GM19240 (cell line): ENCODE measurements at regions not wholly inside any gene's neighbourhood (a gene's known extent, or its start where the extent isn't known, plus 50 kb on each side); places are given as distances from the start of the nearest gene placed in this dataset.

Source experiments
- DNase-seq: peaks from one replicate; pipeline ENCODE4 v3.0.0; 2011; ENCODE audit warnings: low spot score; ENCODE audit not compliant: insufficient read length

DNA sequence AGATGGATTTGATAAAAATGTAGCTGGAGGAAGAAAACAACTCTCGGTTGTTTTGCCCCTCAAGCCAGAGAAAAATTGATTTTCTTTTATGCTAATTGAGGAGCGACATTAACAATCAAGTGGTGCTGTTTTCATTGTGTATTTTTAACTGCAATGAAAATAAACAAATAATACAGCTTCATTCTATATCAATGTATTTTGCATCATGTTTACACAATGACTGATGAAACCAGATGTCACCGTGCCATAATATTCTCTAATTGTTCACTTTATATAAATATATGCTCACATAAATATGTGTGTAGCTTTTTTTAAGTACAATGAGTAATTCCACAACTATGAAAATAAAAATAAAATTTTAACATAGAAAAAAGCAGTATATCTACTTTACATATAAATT is 139.0 kb upstream of the PRDM9 start:
- DNase-seq, result no peak

DNA sequence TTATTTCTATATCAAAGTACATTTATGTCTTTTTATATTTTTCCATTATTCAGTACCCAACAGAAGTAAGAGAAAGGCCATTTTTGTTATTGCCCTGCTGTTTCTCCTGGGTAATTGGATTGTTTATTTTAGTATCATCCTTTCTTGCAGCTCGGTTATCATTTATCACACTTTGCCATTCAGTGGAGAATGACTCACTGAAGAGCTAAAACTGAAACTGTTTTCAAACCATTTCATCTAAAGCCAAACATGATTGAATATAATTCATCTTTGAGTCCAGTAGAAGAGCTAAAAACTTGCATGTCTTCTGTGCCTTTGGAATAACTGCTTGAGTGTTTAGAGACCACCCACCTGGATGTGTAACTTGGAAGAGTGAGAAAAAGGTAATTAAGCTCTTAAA is 139.5 kb upstream of the PRDM9 start:
- no peak for DNase-seq

DNA sequence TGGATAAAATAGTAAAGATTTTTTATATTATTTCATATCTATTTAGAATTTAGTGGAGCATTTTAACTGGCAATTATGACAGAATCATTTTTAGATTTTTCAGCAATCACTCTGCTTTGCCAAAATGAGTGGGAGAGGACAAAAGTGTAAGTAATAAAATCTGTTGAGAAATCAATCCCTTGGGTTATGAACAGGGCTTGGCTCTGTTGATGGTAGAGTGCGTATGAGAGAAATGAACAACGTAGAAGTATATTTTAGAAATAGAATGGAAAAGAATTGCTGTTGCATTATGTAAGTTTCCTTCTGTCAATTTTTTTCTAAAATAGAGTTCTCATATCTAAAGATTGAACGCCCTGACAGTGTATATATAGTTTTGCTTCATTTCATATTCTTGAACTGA is 154.1 kb upstream of the PRDM9 start:
- no peak for DNase-seq

DNA sequence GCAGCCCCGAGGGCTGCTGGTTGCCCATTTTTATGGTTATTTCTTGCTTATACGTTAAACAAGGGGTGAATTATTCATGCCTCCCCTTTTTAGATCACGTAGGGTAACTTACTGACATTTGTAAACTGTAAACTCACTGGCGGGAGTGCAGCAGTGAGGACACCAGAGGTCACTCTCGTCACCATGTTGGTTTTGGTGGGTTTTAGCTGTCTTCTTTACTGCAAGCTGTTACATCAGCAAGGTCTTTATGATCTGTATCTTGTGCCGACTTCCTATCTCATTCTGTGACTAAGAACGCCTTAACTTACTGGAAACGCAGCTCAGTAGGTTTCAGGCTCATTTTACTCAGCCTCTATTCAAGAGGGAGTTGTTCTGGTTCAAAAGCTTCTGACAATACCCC is 155.0 kb upstream of the PRDM9 start:
- no peak for DNase-seq

DNA sequence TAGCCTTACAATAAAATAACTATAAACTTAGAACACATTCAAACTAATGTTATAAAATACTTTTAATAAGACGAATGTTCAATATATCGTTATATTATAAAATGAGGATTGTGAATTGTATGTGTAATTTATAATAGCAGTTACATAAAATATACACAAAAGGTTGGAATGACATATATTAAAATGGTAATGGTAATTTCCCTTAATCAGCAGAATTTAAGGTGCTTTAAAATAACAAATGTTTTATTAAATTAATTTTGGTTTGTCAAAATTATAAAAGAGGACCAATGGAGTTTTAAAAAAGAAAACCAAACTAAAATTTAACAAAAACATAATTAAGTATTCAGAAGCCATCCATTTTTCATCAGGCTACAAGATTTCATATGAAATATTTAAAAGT is 164.3 kb upstream of the PRDM9 start:
- no peak for DNase-seq

DNA sequence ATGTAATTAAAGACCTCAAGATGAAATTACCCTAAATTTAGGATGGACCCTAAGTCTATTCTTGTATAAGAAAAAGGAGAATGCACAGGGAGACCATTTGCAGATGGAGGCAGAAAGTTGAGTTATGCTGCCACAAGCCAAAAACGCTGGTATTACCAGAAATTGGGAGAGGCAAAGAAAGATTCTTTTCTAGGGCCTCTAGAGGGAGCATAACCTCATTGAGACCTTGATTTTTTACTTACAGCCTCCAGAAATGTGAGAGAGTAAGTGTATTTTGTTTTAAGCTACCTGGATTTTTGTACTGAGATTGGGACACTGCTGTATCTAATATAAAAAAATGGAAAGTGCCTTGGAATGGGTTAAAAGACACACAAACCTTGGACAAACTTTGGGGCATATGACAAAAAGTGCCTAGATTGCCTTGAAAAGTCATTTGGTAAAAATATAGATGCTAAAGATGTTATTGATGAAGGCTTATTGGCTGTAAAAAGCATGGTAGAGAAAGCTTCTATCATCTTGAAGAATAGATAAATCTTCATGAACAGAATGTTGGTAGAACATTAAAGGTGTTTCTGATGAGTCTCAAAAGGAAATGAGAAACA is 174.7 kb upstream of the PRDM9 start:
- no peak for DNase-seq

DNA sequence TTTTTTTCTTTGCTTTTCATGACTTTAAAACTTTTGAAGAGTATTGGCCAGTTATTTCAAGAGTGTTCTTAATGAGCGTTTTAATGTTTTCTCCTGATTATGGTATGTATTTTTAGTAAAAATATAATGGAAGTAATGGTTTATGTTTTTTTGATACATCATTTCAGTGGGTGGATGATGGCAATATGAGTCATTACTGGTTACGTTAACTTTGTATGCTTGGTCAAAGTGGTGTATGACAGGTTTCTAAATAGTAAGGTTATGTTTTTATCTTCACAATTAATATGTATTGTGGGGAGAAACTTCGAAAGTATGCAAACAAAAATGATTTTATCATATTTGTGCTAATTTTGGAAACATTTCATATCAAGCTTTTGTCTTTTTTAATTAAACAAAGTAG is 176.7 kb upstream of the PRDM9 start:
- DNase-seq, result no peak

DNA sequence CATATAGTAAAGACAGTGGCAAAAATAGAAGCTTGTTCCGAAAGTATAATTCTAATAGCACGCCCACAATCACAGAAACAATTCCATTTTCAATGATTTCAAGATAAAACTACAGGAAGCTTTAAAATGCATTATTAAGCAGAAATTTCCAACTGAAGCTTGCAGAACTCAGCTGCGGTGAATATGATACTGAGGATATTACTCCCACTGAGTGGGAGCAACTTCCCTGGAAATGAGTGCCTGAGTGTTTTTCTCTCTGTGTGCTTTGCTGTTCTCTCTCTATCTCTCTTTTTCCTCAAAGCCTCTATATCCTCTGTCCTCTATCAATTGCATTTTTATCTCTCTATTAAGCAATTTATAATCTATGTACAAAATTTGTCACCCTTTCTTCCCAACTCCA is 187.5 kb upstream of the PRDM9 start:
- no peak for DNase-seq

DNA sequence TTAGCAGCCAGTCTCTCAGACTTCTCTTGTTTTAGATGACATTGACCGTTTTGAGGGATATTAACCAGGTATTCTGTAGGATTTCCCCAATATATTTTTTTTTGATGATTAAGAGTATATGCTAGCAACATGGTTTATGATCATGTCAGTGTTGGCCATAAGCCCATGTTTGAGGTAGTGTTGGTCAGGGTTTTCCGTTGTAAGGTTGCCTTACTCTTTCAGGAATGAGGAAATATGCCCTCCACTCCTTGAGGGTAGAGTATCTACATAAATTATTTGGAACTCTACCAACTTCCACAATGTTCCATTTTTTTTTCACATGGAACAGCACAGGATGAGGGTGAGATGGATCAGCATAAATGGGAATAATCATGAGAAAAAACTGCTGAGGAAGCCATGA is 188.4 kb upstream of the PRDM9 start:
- no peak for DNase-seq

DNA sequence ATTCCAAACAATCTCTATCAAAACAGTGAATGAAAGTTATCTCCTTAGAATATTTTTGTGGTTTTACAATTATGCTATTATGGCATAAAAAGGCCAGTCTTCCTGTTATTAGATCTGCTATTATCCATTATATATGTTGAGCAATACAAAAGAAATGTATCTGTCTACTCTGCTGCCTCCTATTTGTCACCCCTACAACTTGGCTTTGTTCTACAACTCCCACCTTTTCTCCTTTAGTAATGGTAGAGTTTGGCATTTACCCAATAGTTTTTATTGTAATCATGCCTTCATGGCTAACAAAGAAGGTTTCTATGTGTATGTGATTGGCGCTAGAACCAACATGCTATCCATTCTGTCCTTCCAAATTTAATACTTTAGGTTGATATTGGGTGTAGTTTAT is 189.2 kb upstream of the PRDM9 start:
- DNase-seq, result no peak

DNA sequence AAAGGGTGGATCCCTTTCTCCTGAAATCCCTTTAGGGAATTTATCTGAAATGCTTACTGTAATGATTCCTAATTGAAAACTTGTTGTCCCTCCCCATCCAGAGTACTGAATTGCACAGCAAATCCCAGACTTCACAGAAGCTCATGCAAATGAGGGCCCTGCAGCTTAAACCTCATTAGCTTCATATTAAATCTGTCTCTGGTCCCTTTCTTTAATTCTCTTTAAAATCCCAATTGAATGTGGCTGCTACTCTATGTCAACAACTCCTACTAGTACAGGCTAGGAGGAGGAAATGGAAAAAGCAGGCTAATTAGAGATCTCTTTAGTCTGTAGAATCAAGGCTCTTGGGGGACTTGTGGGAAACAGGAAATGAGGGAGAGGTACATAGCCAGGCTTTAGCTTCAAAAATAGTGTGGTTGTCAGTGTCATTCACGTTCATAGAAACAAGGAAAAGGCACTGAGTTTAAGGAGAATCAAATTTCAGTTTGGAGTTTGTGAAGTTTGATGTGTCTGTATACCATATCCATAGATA is 191.3 kb upstream of the PRDM9 start:
- no peak for DNase-seq

DNA sequence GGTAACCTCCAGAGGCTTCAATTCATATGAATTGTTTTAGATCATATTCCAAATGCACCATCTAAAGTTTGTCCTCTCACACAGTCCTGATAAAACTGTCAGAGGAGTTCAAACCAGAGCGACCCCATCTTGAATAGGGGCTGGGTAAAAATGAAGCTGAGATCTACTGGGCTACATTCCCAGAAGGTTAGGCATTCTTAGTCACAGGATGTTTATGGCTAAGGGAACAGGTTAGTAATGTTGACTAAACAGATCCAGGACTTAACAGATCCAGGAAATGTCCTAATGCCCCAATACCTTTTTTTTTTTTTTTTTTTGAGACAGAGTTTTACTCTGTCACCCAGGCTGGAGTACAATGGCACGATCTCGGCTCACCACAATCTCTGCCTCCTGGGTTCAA is 192.6 kb upstream of the PRDM9 start:
- DNase-seq, result no peak

DNA sequence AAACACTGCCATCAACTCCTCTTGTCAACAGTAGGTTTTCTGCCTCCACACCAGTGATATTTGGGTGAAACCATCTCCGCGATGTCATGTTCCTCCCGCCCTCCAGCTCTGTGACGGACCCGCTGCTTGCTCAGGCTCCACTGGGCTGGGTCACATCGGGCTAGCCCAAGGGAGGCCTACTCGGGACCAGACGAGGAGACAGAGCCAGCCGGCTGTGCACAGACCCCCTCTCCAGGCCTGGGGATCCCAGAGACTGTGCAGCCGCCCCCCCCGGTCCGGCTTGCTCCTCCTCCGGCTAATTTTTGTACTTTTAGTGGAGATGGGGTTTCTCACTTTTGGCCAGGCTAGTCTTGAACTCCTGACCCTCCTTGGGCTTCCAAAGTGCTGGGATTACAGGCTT is 202.4 kb upstream of the PRDM9 start:
- DNase-seq, result no peak

DNA sequence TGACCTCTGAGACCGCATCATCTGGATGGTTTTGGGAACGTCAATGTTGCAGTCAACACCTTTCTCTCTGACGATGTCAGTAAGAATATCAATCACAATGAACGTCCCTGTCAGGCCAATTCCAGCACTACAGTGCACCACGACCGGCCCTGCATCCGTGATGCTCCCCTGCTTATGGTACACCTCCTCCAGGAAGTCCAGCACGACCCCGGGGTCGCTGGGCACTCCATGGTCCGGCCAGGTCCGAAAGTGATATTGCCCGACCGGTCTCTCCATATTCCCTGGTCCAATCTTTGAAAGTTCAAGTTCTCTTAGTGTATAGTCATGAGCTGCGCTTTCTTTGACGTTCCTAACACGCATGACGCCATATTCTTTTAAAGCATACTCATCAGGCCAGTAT is 203.6 kb upstream of the PRDM9 start:
- no peak for DNase-seq

DNA sequence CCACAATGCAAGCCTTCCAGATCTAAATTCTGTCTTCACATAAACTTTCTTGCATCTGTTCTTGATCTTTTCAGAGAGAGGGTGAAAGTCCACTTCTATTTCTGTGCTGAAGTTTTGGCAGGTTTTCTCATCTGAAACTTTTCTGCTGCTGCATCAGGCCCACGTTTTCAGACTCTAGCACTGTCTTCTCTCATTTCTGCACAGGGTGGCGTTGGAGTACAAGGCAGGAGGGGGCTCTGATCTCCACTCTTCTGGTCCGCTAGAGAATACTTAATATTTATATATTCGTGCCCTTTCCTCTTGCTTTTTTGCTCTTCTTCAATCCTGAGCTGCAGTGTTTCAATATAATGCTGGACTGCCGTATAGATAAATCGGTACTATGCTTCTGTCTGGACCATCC is 204.0 kb upstream of the PRDM9 start:
- DNase-seq, result no peak

DNA sequence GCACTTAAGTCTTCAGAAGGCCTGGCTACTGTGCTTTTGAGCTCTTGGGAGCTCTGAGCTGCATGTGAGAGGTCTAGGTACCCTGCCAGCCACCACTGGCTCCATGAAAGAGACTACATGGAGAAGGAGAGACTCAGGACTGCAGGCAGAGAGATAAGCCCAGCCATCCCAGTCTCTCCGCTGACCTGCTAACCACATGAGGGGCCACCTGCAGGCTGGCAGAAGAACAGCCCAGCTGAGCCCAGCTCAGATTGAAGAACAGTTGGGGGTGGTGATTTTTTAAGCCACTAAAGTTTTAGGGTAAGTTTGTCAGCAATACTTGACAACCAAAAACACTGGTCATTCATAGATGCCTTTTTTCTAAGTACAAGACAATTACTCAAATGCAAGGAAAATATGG is 205.0 kb upstream of the PRDM9 start:
- DNase-seq, result no peak

DNA sequence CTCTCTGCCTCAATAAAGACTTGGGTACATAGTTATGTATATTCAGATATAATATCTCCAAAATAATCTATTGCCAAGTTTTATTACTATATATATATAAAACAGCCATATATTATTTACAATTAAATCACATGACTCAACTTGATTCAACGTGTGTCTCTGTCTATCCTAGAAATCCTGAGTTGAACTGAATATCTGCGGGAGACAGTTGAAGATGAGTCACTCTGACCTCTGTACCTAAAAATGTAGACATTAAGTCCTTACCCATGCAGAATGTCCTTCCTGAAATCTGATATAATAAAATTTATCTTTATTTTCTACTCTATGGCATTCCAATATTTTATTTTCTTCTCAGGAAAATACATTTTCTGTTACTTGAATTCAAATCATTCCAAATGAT is 218.2 kb upstream of the PRDM9 start:
- no peak for DNase-seq

DNA sequence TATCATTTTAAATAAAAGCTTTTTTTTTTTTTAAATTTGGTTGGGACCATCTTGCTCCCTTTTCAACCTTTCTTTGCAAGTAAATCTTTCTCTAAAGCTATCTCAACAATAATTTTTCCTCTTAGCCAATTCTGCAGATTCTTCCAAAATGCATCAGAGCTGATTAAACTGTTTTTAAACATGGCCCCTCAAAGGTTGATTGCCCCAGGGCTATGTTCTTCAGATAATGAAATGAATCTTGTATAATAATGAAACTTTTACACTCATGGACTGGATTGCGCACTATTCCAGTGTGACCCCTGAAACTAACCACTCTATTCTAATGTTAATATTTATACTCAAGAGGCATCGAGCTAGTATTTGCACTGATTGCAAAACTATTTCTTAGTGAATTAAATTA is 222.8 kb upstream of the PRDM9 start:
- no peak for DNase-seq

DNA sequence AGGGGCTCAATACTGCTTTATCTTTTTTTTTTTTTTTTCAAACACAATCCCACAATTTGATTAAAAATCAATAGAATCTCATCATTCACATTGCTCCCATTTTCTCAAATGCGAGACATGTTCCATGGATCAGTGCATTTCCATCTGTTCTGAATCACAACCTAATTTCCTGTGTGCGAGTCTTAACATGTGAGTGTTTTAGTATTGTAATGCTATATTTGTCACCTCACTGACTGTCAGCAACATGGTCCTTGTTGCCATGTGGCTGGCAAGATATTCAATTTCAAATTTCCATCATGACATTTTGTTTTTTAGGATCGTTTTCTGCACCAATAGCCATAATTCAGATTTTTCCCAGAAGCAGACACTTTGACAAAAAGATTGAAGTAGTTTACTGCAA is 233.2 kb upstream of the PRDM9 start:
- no peak for DNase-seq

DNA sequence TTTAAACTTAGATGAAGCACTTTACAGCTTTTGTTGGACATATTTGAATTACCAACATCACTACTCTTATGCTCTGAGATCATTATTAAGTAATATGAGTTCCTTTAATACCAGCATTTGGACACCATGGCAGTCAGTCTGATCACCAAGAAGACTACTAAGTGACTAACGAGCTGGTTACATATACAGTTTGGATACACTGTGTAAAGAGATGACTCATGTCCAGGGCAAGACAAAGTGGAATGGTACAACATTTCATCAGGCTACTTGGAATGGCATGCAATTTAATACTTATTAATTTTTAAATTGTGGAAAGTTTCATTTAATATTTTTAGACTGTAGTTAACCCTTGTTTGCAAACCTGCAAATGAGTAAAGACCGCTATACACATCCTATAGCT is 237.4 kb upstream of the PRDM9 start:
- no peak for DNase-seq

DNA sequence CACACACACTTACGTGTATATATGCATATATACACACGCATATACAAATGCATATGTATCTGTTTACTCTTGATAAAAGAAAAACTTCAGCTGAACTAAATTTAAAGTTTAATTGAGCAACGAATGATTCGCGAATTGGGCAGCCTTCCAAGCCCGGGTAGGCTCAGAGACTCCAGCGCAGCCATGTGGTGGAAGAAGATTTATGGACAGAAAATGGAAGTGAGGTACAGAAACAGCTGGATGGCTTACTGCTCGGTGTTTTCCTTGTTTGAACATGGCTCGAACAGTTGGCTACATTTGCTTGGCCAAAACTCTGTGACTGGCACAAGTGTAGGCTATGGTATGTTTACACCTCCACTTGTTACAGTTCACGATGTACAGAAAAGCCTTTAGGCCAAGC is 239.3 kb upstream of the PRDM9 start:
- DNase-seq, result no peak

DNA sequence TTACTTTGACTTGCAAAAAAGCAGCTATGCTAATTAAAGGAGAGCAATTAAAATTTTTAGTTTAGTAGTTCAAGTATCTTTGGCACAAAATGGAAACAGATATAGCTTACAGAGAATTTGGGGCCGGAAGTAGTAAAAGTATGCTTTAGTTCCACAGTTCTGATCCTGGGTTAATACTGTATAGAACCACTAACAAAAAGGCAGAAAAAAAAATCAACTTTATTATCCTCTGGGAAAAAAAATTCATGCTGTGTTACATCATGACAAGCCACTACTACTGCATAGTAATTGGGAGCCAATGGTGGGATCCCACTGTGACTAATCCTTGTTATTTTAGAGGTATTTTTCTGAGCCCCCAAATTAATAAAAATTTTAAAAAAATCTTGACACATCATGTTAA is 246.8 kb upstream of the PRDM9 start:
- DNase-seq, result no peak

DNA sequence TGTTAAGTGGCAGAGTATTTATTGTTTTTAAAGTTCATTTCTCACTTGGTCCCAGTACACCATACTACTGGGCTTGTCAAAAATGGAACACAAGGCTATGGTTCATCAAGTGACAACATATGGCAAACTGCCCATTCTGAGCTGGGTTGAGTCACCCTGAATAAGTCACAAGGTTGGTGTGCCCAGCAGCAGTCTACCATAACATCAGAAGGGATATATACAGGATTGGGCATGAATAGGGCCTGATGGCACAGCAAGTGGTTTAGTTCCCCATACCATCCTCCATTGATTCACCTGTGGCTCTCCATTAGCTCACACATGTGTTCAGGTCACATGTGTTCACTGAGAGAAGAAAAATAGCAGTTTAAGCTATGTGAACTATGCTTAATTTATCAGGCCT is 249.8 kb upstream of the PRDM9 start:
- DNase-seq, result no peak

DNA sequence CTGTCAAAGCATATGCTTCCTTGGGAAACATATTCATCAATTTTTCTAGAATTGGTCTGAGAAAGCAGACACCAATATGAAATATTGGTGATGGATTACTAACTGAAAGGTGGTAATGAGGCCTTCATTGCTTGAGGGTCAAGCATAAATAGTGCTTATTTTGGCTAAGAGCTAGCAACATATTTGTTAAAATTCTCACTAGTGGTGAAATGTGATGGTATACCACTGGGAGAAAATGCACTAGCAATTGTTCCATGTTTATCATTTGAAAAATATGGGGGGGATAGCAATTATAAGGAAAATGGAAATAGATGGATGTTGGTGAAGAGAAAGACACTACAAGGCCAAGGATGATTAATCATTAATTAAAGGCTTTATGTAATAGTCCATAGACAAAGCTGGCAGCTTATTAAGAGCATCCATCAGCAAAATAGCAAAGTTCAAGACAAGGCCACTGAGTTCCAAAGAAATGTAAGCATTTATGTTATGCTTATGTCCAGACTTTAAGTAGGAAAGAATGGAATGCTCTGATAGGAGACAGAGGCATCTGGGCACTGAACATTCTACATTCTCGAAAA is 253.7 kb upstream of the PRDM9 start:
- DNase-seq, result no peak
